ENCODE measurements at regions not wholly inside any gene's neighbourhood (a gene's known extent, or its start where the extent isn't known, plus 50 kb on each side); places are given as distances from the start of the nearest gene placed in this dataset.

- Histone ChIP-seq H3K9me3 (ENCODE audit: control insufficient read depth in 2 of 2, low read length in 2 of 2) (no peaks in the 10 kb centered on the region), H3K4me3 (ENCODE audit: low read length in 2 of 2) (peak overlapping the region in 1 of 2 donors; percentile 9), H3K9ac (ENCODE audit: low read depth in 1 of 2, low read length in 2 of 2) (no peak overlapping the region), H3K36me3 (ENCODE audit: control insufficient read depth in 2 of 2, insufficient read depth in 2 of 2, low read length in 2 of 2) (no peaks in the 10 kb centered on the region), H3K4me1 (ENCODE audit: control insufficient read depth in 2 of 2, insufficient read depth in 2 of 2, low read length in 2 of 2) (no peaks in the 10 kb centered on the region), H3K27ac (ENCODE audit: low read depth in 2 of 2, low read length in 2 of 2) (no peak overlapping the region), H3K27me3 (ENCODE audit: control insufficient read depth in 2 of 2, insufficient read depth in 2 of 2, low read length in 2 of 2) (peaks cover under 1 to 2% of the 10 kb centered on the region in 2 donors)
These were observed 254.8 kb downstream of the FOXL1 start for GRCh38 chr16:86833136-86833535.

GRCh38 chr16:86834451-86835035 lies 256.2 kb downstream of the FOXL1 start:
- Histone ChIP-seq H3K27me3 (ENCODE audit: control insufficient read depth in 2 of 2, insufficient read depth in 2 of 2, low read length in 2 of 2) (peaks cover 0 to 2% of the 10 kb centered on the region in 2 donors), H3K4me3 (ENCODE audit: low read length in 2 of 2) (no peak overlapping the region), H3K9ac (ENCODE audit: low read depth in 1 of 2, low read length in 2 of 2) (no peak overlapping the region), H3K36me3 (ENCODE audit: control insufficient read depth in 2 of 2, insufficient read depth in 2 of 2, low read length in 2 of 2) (no peaks in the 10 kb centered on the region), H3K9me3 (ENCODE audit: control insufficient read depth in 2 of 2, low read length in 2 of 2) (no peaks in the 10 kb centered on the region), H3K4me1 (ENCODE audit: control insufficient read depth in 2 of 2, insufficient read depth in 2 of 2, low read length in 2 of 2) (no peaks in the 10 kb centered on the region), H3K27ac (ENCODE audit: low read depth in 2 of 2, low read length in 2 of 2) (no peak overlapping the region)

GRCh38 chr16:86835982-86836381 lies 257.6 kb downstream of the FOXL1 start:
- Histone ChIP-seq H3K27ac (ENCODE audit: low read depth in 2 of 2, low read length in 2 of 2) (no peak overlapping the region), H3K9ac (ENCODE audit: low read depth in 1 of 2, low read length in 2 of 2) (no peak overlapping the region)

GRCh38 chr16:86836503-86837129 lies 258.3 kb downstream of the FOXL1 start:
- no peak overlapping the region for H3K27ac ChIP-seq (ENCODE audit: low read depth in 2 of 2, low read length in 2 of 2)
- H3K27me3 ChIP-seq (ENCODE audit: control insufficient read depth in 2 of 2, insufficient read depth in 2 of 2, low read length in 2 of 2) = peaks cover 0 to 2% of the 10 kb centered on the region in 2 donors
- no peak overlapping the region for H3K4me3 ChIP-seq (ENCODE audit: low read length in 2 of 2)
- no peaks in the 10 kb centered on the region for H3K9me3 ChIP-seq (ENCODE audit: control insufficient read depth in 2 of 2, low read length in 2 of 2)
- no peaks in the 10 kb centered on the region for H3K4me1 ChIP-seq (ENCODE audit: control insufficient read depth in 2 of 2, insufficient read depth in 2 of 2, low read length in 2 of 2)
- no peak overlapping the region for H3K9ac ChIP-seq (ENCODE audit: low read depth in 1 of 2, low read length in 2 of 2)
- H3K36me3 ChIP-seq (ENCODE audit: control insufficient read depth in 2 of 2, insufficient read depth in 2 of 2, low read length in 2 of 2) = no peaks in the 10 kb centered on the region

More at GRCh38 chr16:86835982-86836381, 257.6 kb downstream of the FOXL1 start:
- no peaks in the 10 kb centered on the region for H3K4me1 ChIP-seq (ENCODE audit: control insufficient read depth in 2 of 2, insufficient read depth in 2 of 2, low read length in 2 of 2)
- H3K36me3 ChIP-seq (ENCODE audit: control insufficient read depth in 2 of 2, insufficient read depth in 2 of 2, low read length in 2 of 2) = no peaks in the 10 kb centered on the region
- peaks cover 0 to 2% of the 10 kb centered on the region in 2 donors for H3K27me3 ChIP-seq (ENCODE audit: control insufficient read depth in 2 of 2, insufficient read depth in 2 of 2, low read length in 2 of 2)
- no peak overlapping the region for H3K4me3 ChIP-seq (ENCODE audit: low read length in 2 of 2)
- H3K9me3 ChIP-seq (ENCODE audit: control insufficient read depth in 2 of 2, low read length in 2 of 2) = no peaks in the 10 kb centered on the region

GRCh38 chr16:86843812-86844211 lies 265.5 kb downstream of the FOXL1 start:
- Histone ChIP-seq H3K36me3 (ENCODE audit: control insufficient read depth in 2 of 2, insufficient read depth in 2 of 2, low read length in 2 of 2) (no peaks in the 10 kb centered on the region), H3K27ac (ENCODE audit: low read depth in 2 of 2, low read length in 2 of 2) (no peak overlapping the region), H3K4me1 (ENCODE audit: control insufficient read depth in 2 of 2, insufficient read depth in 2 of 2, low read length in 2 of 2) (no peaks in the 10 kb centered on the region), H3K4me3 (ENCODE audit: low read length in 2 of 2) (no peak overlapping the region), H3K9ac (ENCODE audit: low read depth in 1 of 2, low read length in 2 of 2) (no peak overlapping the region), H3K9me3 (ENCODE audit: control insufficient read depth in 2 of 2, low read length in 2 of 2) (no peaks in the 10 kb centered on the region), H3K27me3 (ENCODE audit: control insufficient read depth in 2 of 2, insufficient read depth in 2 of 2, low read length in 2 of 2) (no peaks in the 10 kb centered on the region)

GRCh38 chr16:86844695-86845094 lies 266.3 kb downstream of the FOXL1 start:
- Histone ChIP-seq H3K36me3 (ENCODE audit: control insufficient read depth in 2 of 2, insufficient read depth in 2 of 2, low read length in 2 of 2) (no peaks in the 10 kb centered on the region), H3K9me3 (ENCODE audit: control insufficient read depth in 2 of 2, low read length in 2 of 2) (no peaks in the 10 kb centered on the region), H3K9ac (ENCODE audit: low read depth in 1 of 2, low read length in 2 of 2) (no peak overlapping the region), H3K4me1 (ENCODE audit: control insufficient read depth in 2 of 2, insufficient read depth in 2 of 2, low read length in 2 of 2) (no peaks in the 10 kb centered on the region), H3K4me3 (ENCODE audit: low read length in 2 of 2) (no peak overlapping the region), H3K27me3 (ENCODE audit: control insufficient read depth in 2 of 2, insufficient read depth in 2 of 2, low read length in 2 of 2) (no peaks in the 10 kb centered on the region), H3K27ac (ENCODE audit: low read depth in 2 of 2, low read length in 2 of 2) (no peak overlapping the region)

- no peak overlapping the region for H3K9ac ChIP-seq (ENCODE audit: low read depth in 1 of 2, low read length in 2 of 2)
- H3K4me1 ChIP-seq (ENCODE audit: control insufficient read depth in 2 of 2, insufficient read depth in 2 of 2, low read length in 2 of 2) = no peaks in the 10 kb centered on the region
- H3K4me3 ChIP-seq (ENCODE audit: low read length in 2 of 2) = no peak overlapping the region
These were observed 267.8 kb downstream of the FOXL1 start for GRCh38 chr16:86846136-86846535.

GRCh38 chr16:86848821-86849220 lies 270.5 kb downstream of the FOXL1 start:
- Histone ChIP-seq H3K27me3 (ENCODE audit: control insufficient read depth in 2 of 2, insufficient read depth in 2 of 2, low read length in 2 of 2) (no peaks in the 10 kb centered on the region), H3K9me3 (ENCODE audit: control insufficient read depth in 2 of 2, low read length in 2 of 2) (no peaks in the 10 kb centered on the region), H3K27ac (ENCODE audit: low read depth in 2 of 2, low read length in 2 of 2) (no peak overlapping the region), H3K4me1 (ENCODE audit: control insufficient read depth in 2 of 2, insufficient read depth in 2 of 2, low read length in 2 of 2) (no peaks in the 10 kb centered on the region), H3K9ac (ENCODE audit: low read depth in 1 of 2, low read length in 2 of 2) (no peak overlapping the region), H3K36me3 (ENCODE audit: control insufficient read depth in 2 of 2, insufficient read depth in 2 of 2, low read length in 2 of 2) (no peaks in the 10 kb centered on the region), H3K4me3 (ENCODE audit: low read length in 2 of 2) (no peak overlapping the region)

More at GRCh38 chr16:86846136-86846535, 267.8 kb downstream of the FOXL1 start:
- Histone ChIP-seq H3K9me3 (ENCODE audit: control insufficient read depth in 2 of 2, low read length in 2 of 2) (no peaks in the 10 kb centered on the region), H3K27ac (ENCODE audit: low read depth in 2 of 2, low read length in 2 of 2) (no peak overlapping the region), H3K27me3 (ENCODE audit: control insufficient read depth in 2 of 2, insufficient read depth in 2 of 2, low read length in 2 of 2) (no peaks in the 10 kb centered on the region), H3K36me3 (ENCODE audit: control insufficient read depth in 2 of 2, insufficient read depth in 2 of 2, low read length in 2 of 2) (no peaks in the 10 kb centered on the region)

GRCh38 chr16:86850670-86851069 lies 272.3 kb downstream of the FOXL1 start:
- Histone ChIP-seq H3K4me3 (ENCODE audit: low read length in 2 of 2) (no peak overlapping the region), H3K9ac (ENCODE audit: low read depth in 1 of 2, low read length in 2 of 2) (no peak overlapping the region), H3K36me3 (ENCODE audit: control insufficient read depth in 2 of 2, insufficient read depth in 2 of 2, low read length in 2 of 2) (no peaks in the 10 kb centered on the region), H3K4me1 (ENCODE audit: control insufficient read depth in 2 of 2, insufficient read depth in 2 of 2, low read length in 2 of 2) (no peaks in the 10 kb centered on the region), H3K27me3 (ENCODE audit: control insufficient read depth in 2 of 2, insufficient read depth in 2 of 2, low read length in 2 of 2) (no peaks in the 10 kb centered on the region), H3K27ac (ENCODE audit: low read depth in 2 of 2, low read length in 2 of 2) (no peak overlapping the region), H3K9me3 (ENCODE audit: control insufficient read depth in 2 of 2, low read length in 2 of 2) (no peaks in the 10 kb centered on the region)

- H3K36me3 ChIP-seq (ENCODE audit: control insufficient read depth in 2 of 2, insufficient read depth in 2 of 2, low read length in 2 of 2) = no peaks in the 10 kb centered on the region
- no peak overlapping the region for H3K9ac ChIP-seq (ENCODE audit: low read depth in 1 of 2, low read length in 2 of 2)
- H3K4me1 ChIP-seq (ENCODE audit: control insufficient read depth in 2 of 2, insufficient read depth in 2 of 2, low read length in 2 of 2) = no peaks in the 10 kb centered on the region
- no peaks in the 10 kb centered on the region for H3K27me3 ChIP-seq (ENCODE audit: control insufficient read depth in 2 of 2, insufficient read depth in 2 of 2, low read length in 2 of 2)
- H3K4me3 ChIP-seq (ENCODE audit: low read length in 2 of 2) = no peak overlapping the region
- H3K9me3 ChIP-seq (ENCODE audit: control insufficient read depth in 2 of 2, low read length in 2 of 2) = no peaks in the 10 kb centered on the region
- H3K27ac ChIP-seq (ENCODE audit: low read depth in 2 of 2, low read length in 2 of 2) = no peak overlapping the region
These were observed 273.8 kb downstream of the FOXL1 start for GRCh38 chr16:86852135-86852534.
